ACC112 (cell line): ENCODE measurements at regions not wholly inside any gene's neighbourhood (a gene's known extent, or its start where the extent isn't known, plus 50 kb on each side); places are given as distances from the start of the nearest gene placed in this dataset.
"Not testable (repeated sequence)": the region's sequence is repeated elsewhere in the genome, so short reads cannot be mapped to it uniquely, and the experiment has no call there.

ENCODE experiments used
- H2AFZ ChIP-seq: fragments of 200-600 bp; sonication (generic); one replicate; pipeline ENCODE4 v1.6.0; 2017; ENCODE audit warnings: antibody characterized with exemption, low read length; ENCODE audit not compliant: unreplicated experiment
- H3K27ac ChIP-seq: fragments of 200-600 bp; sonication (generic); 2 replicates; pipeline ENCODE4 v1.5.1; 2014; ENCODE audit warnings: low read depth, mild to moderate bottlenecking, antibody characterized with exemption, low read length, moderate library complexity
- H3K27me3 ChIP-seq: fragments of 200-600 bp; sonication (generic); 2 replicates; pipeline ENCODE4 v1.6.1; 2014; ENCODE audit warnings: mild to moderate bottlenecking, antibody characterized with exemption, low read length, moderate library complexity, mixed read lengths; ENCODE audit not compliant: insufficient read depth
- H3K36me3 ChIP-seq: fragments of 200-600 bp; sonication (generic); 2 replicates; pipeline ENCODE4 v1.6.1; 2016; ENCODE audit warnings: mild to moderate bottlenecking, antibody characterized with exemption, low read length, moderate library complexity, mixed read lengths; ENCODE audit not compliant: insufficient read depth
- H3K4me1 ChIP-seq: fragments of 200-600 bp; sonication (generic); one replicate; pipeline ENCODE4 v1.6.1; 2016; ENCODE audit warnings: low read length, mixed read lengths; ENCODE audit not compliant: insufficient read depth, unreplicated experiment, control insufficient read depth
- H3K4me3 ChIP-seq: fragments of 200-600 bp; sonication (generic); 2 replicates; pipeline ENCODE4 v1.5.1; 2014; ENCODE audit warnings: mild to moderate bottlenecking, low read depth, low read length
- H3K79me2 ChIP-seq: fragments of 200-600 bp; sonication (generic); one replicate; pipeline ENCODE4 v1.6.0; 2016; ENCODE audit warnings: low read length; ENCODE audit not compliant: control insufficient read depth, unreplicated experiment, insufficient read depth

- Histone ChIP-seq H3K4me1 (no peaks in the 10 kb centered on the region), H3K79me2 (no peaks in the 10 kb centered on the region), H3K36me3 (no peaks in the 10 kb centered on the region), H2AFZ (no peak overlapping the region), H3K27me3 (no peaks in the 10 kb centered on the region), H3K27ac (no peak overlapping the region), H3K4me3 (no peak overlapping the region)
Observed at GRCh38 chr3:5606884-5607472, 419.5 kb downstream of the EDEM1 start.

GRCh38 chr3:5607581-5607980, 420.1 kb downstream of the EDEM1 start:
- Histone ChIP-seq H3K27me3 (no peaks in the 10 kb centered on the region), H3K36me3 (no peaks in the 10 kb centered on the region), H3K79me2 (no peaks in the 10 kb centered on the region), H3K4me3 (no peak overlapping the region), H3K4me1 (no peaks in the 10 kb centered on the region), H3K27ac (no peak overlapping the region), H2AFZ (no peak overlapping the region)

GRCh38 chr3:5608971-5609370, 421.5 kb downstream of the EDEM1 start:
- not testable (repeated sequence) for H3K4me3 ChIP-seq, H3K79me2 ChIP-seq, H3K27ac ChIP-seq, H3K36me3 ChIP-seq, H3K27me3 ChIP-seq, H3K4me1 ChIP-seq, H2AFZ ChIP-seq

DNA sequence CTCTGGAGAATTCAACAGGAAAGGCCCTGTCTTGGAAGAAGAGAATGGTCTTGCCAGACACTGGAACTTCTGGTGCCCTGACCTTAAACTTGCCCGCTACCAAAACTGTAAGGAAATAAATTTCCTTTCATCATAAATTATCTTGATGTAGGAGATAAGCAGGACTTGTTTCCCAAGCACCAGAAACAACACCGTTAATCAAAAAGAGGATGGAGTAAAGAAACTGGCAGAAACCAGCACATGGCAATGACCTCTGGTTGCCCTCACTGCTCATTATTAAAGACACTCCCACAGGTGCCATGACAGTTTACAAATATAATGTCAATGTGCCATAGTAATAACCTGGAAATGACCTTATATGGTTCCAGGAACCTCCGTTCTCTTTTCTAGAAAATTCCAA, 426.1 kb downstream of the EDEM1 start:
- Histone ChIP-seq H2AFZ (no peak overlapping the region), H3K79me2 (no peaks in the 10 kb centered on the region), H3K27me3 (no peaks in the 10 kb centered on the region), H3K36me3 (no peaks in the 10 kb centered on the region), H3K4me1 (no peaks in the 10 kb centered on the region), H3K4me3 (no peak overlapping the region), H3K27ac (no peak overlapping the region)

DNA sequence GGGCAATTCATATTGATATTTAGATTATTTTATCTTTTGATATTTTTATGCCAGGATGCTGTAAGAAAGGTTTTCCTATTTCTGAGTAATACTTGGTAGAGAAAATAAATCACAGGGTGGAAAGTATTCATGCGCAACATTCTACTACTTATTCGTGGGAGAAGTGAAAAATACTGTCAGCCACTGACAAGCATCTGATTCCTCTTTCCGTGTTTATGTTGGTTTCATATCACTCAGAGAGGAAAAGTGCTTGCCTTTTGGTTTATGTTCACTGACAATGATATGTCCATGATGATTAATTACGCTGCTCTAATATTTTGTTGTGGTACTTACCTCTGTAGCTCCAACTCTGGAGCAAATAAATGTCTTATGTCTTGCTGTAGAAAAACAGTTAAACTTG, 429.4 kb downstream of the EDEM1 start:
- Histone ChIP-seq H2AFZ (no peak overlapping the region), H3K4me1 (no peaks in the 10 kb centered on the region), H3K27ac (no peak overlapping the region), H3K36me3 (no peaks in the 10 kb centered on the region), H3K4me3 (no peak overlapping the region), H3K27me3 (no peaks in the 10 kb centered on the region), H3K79me2 (no peaks in the 10 kb centered on the region)

DNA sequence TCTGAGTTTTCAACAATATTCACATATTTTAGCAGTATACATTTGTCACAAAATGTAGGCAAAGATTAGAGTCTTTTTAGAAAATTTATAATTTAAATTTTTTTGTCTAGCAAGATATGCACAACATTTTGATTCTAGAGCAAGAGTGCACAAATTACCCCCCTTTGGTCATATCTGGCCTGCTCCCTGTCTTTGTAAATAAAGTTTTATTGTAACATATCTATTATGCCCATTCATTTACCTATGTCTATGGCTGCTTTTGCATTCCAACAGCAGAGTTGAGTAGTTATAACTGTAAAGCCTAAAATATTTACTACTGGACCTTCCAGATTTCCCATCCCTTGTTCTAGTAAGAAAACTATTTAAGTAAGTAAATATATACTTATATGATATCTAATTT, 430.7 kb downstream of the EDEM1 start:
- Histone ChIP-seq H3K27ac (no peak overlapping the region), H3K36me3 (no peaks in the 10 kb centered on the region), H3K27me3 (no peaks in the 10 kb centered on the region), H3K4me3 (no peak overlapping the region), H3K79me2 (no peaks in the 10 kb centered on the region), H2AFZ (no peak overlapping the region), H3K4me1 (no peaks in the 10 kb centered on the region)

- no peak overlapping the region for H2AFZ ChIP-seq
- H3K27ac ChIP-seq: no peak overlapping the region
- no peak overlapping the region for H3K4me3 ChIP-seq
- H3K4me1 ChIP-seq: no peaks in the 10 kb centered on the region
- H3K27me3 ChIP-seq: no peaks in the 10 kb centered on the region
- H3K79me2 ChIP-seq: no peaks in the 10 kb centered on the region
- no peaks in the 10 kb centered on the region for H3K36me3 ChIP-seq
Observed at GRCh38 chr3:5630406-5630805, 442.9 kb downstream of the EDEM1 start.

- Histone ChIP-seq H3K27ac (no peak overlapping the region), H3K79me2 (no peaks in the 10 kb centered on the region), H2AFZ (no peak overlapping the region), H3K4me3 (no peak overlapping the region), H3K36me3 (no peaks in the 10 kb centered on the region), H3K27me3 (no peaks in the 10 kb centered on the region), H3K4me1 (no peaks in the 10 kb centered on the region)
Observed at GRCh38 chr3:5633960-5634359, 446.5 kb downstream of the EDEM1 start.

GRCh38 chr3:5634411-5634810, 446.9 kb downstream of the EDEM1 start:
- no peaks in the 10 kb centered on the region for H3K36me3 ChIP-seq
- no peaks in the 10 kb centered on the region for H3K27me3 ChIP-seq
- H3K27ac ChIP-seq: no peak overlapping the region
- no peaks in the 10 kb centered on the region for H3K4me1 ChIP-seq
- no peak overlapping the region for H2AFZ ChIP-seq
- no peak overlapping the region for H3K4me3 ChIP-seq
- H3K79me2 ChIP-seq: no peaks in the 10 kb centered on the region

DNA sequence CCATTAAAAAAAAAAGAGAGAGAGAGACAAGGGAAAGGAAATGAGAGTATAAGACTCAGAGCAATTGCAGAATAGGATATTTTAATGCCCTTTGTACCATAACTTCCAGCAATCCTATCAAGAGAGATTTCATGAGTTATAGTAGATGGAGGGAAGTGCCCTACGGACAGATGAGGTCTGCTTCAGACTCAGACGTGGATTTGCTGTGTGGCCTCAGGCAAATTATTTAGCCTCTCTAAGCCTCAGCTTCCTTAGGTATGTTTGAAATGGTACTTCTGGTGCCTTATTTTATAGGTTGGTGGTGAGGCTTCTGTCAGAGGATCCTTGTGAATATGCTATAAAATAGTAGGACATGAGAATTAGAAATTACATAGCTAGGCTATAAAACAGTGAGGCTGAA, 448.2 kb downstream of the EDEM1 start:
- Histone ChIP-seq H3K36me3 (no peaks in the 10 kb centered on the region), H3K4me1 (no peaks in the 10 kb centered on the region), H3K79me2 (no peaks in the 10 kb centered on the region), H2AFZ (no peak overlapping the region), H3K27ac (no peak overlapping the region), H3K27me3 (no peaks in the 10 kb centered on the region), H3K4me3 (no peak overlapping the region)

- Histone ChIP-seq H3K4me1 (no peaks in the 10 kb centered on the region), H3K79me2 (no peaks in the 10 kb centered on the region), H3K4me3 (no peak overlapping the region), H3K27ac (no peak overlapping the region), H3K36me3 (no peaks in the 10 kb centered on the region), H2AFZ (no peak overlapping the region), H3K27me3 (no peaks in the 10 kb centered on the region)
Observed at GRCh38 chr3:5638550-5638949, 451.0 kb downstream of the EDEM1 start.
